ENCODE measurements at regions not wholly inside any gene's neighbourhood (a gene's known extent, or its start where the extent isn't known, plus 50 kb on each side); places are given as distances from the start of the nearest gene placed in this dataset.

GRCh38 chr1:187326557-187326956, 497.8 kb downstream of the PLA2G4A start:
- DNase-seq (ENCODE audit: low read depth), result no peak
- no peak for TF ChIP-seq CTCF (conservative IDR thresholded peaks at IDR 0.05; ENCODE audit: low read depth, low read length)
- no peak overlapping the region for H3K4me3 ChIP-seq (ENCODE audit: low read depth, low read length)

- no peak for DNase-seq (ENCODE audit: low read depth)
- TF ChIP-seq CTCF (conservative IDR thresholded peaks at IDR 0.05; ENCODE audit: low read depth, low read length), result no peak
Observed at GRCh38 chr1:187336441-187337168, 507.9 kb downstream of the PLA2G4A start.

GRCh38 chr1:187338762-187339412, 510.1 kb downstream of the PLA2G4A start:
- no peak for TF ChIP-seq CTCF (conservative IDR thresholded peaks at IDR 0.05; ENCODE audit: low read depth, low read length)
- no peak overlapping the region for H3K4me3 ChIP-seq (ENCODE audit: low read depth, low read length)
- DNase-seq (ENCODE audit: low read depth), result no peak

More at GRCh38 chr1:187336441-187337168, 507.9 kb downstream of the PLA2G4A start:
- H3K4me3 ChIP-seq (ENCODE audit: low read depth, low read length), result no peak overlapping the region

- no peak for DNase-seq (ENCODE audit: low read depth)
- TF ChIP-seq CTCF (conservative IDR thresholded peaks at IDR 0.05; ENCODE audit: low read depth, low read length), result no peak
- no peak overlapping the region for H3K4me3 ChIP-seq (ENCODE audit: low read depth, low read length)
Observed at GRCh38 chr1:187342495-187342894, 513.7 kb downstream of the PLA2G4A start.

- no peak for DNase-seq (ENCODE audit: low read depth)
- H3K4me3 ChIP-seq (ENCODE audit: low read depth, low read length), result no peak overlapping the region
- no peak for TF ChIP-seq CTCF (conservative IDR thresholded peaks at IDR 0.05; ENCODE audit: low read depth, low read length)
Observed at GRCh38 chr1:187374082-187374481, 545.3 kb downstream of the PLA2G4A start.

GRCh38 chr1:187374742-187375141, 546.0 kb downstream of the PLA2G4A start:
- no peak for TF ChIP-seq CTCF (conservative IDR thresholded peaks at IDR 0.05; ENCODE audit: low read depth, low read length)
- DNase-seq (ENCODE audit: low read depth), result no peak
- H3K4me3 ChIP-seq (ENCODE audit: low read depth, low read length), result no peak overlapping the region

- no peak overlapping the region for H3K4me3 ChIP-seq (ENCODE audit: low read depth, low read length)
- DNase-seq (ENCODE audit: low read depth), result no peak
- TF ChIP-seq CTCF (conservative IDR thresholded peaks at IDR 0.05; ENCODE audit: low read depth, low read length), result no peak
Observed at GRCh38 chr1:187383366-187383765, 554.6 kb downstream of the PLA2G4A start.

Measured in choroid plexus epithelial cell (primary cell).